ENCODE measurements at regions not wholly inside any gene's neighbourhood (a gene's known extent, or its start where the extent isn't known, plus 50 kb on each side); places are given as distances from the start of the nearest gene placed in this dataset.

- TF ChIP-seq CTCF (IDR thresholded peaks at IDR 0.05) (no peak), POLR2A (IDR thresholded peaks at IDR 0.05) (no peak)
These were observed 880.2 kb upstream of the EPHA6 start for GRCh38 chr3:95934181-95934580.
